HEK293 (cell line): ENCODE measurements at regions not wholly inside any gene's neighbourhood (a gene's known extent, or its start where the extent isn't known, plus 50 kb on each side); places are given as distances from the start of the nearest gene placed in this dataset.

Source experiments
- CTCF ChIA-PET: fragments of 350-600 bp; formaldehyde crosslinking; extraction: SDS; loops from one replicate; lab custom pipeline; 2021; ENCODE audit warnings: antibody characterized with exemption; lab: Yijun Ruan, JAX
- POLR2A ChIA-PET: fragments of 300-600 bp; formaldehyde crosslinking; extraction: SDS; loops from one replicate; lab custom pipeline; 2020; ENCODE audit warnings: antibody characterized with exemption, inconsistent platforms; lab: Yijun Ruan, JAX
- H3K27ac ChIP-seq: fragments of 200-500 bp; sonication (Bioruptor generic); 2 replicates; pipeline ENCODE4 v1.5.1; 2014; ENCODE audit warnings: low read depth, low read length, control low read depth, inconsistent platforms; ENCODE audit errors: extremely low read depth
- H3K36me3 ChIP-seq, 2 experiments: fragments of 200-500 bp in 1 of 2; sonication (Bioruptor generic) in 1 of 2; 1 replicate in 1 of 2; 2 replicates in 1 of 2; pipeline ENCODE4 v1.5.1; 2014 to 2017; ENCODE audit warnings: inconsistent platforms in 2 of 2, low read length in 2 of 2; ENCODE audit not compliant: control insufficient read depth in 2 of 2, insufficient read depth in 1 of 2
- H3K4me1 ChIP-seq: fragments of 200-500 bp; sonication (Bioruptor generic); 2 replicates; pipeline ENCODE4 v1.5.1; 2014; ENCODE audit warnings: mild to moderate bottlenecking, low read length, inconsistent platforms; ENCODE audit not compliant: control insufficient read depth, insufficient read depth
- H3K4me3 ChIP-seq: 2 replicates; pipeline ENCODE4 v1.5.1; 2011; ENCODE audit warnings: low read depth, mild to moderate bottlenecking, control low read depth, low read length, moderate library complexity
- H3K9me3 ChIP-seq: fragments of 200-500 bp; sonication (Bioruptor generic); 2 replicates; pipeline ENCODE4 v1.5.1; 2014; ENCODE audit warnings: low read depth, low read length, inconsistent platforms; ENCODE audit not compliant: control insufficient read depth, insufficient read depth
- ELK4 ChIP-seq: IDR thresholded peaks from 2 replicates; pipeline ENCODE4 v1.6.1; 2011; ENCODE audit warnings: mild to moderate bottlenecking, low read depth, low read length, borderline replicate concordance
- PRDM2 ChIP-seq: fragments of 450-650 bp; formaldehyde crosslinking; IDR thresholded peaks from 2 replicates; pipeline ENCODE4 v1.5.1; 2016; ENCODE audit warnings: missing biosample characterization, missing genetic modification characterization, borderline replicate concordance
- REPIN1 ChIP-seq: fragments of 450-650 bp; formaldehyde crosslinking; IDR thresholded peaks from 2 replicates; pipeline ENCODE4 v1.5.1; 2017; ENCODE audit warnings: missing biosample characterization, missing genetic modification characterization, low read depth
- ZBTB48 ChIP-seq: fragments of 450-650 bp; formaldehyde crosslinking; IDR thresholded peaks from 2 replicates; pipeline ENCODE4 v1.5.1; 2016; ENCODE audit warnings: missing biosample characterization, missing genetic modification characterization
- ZFHX2 ChIP-seq: fragments of 450-650 bp; formaldehyde crosslinking; conservative IDR thresholded peaks from 2 replicates; pipeline ENCODE4 v1.5.1; 2016; ENCODE audit warnings: missing biosample characterization, missing genetic modification characterization
- ZFP3 ChIP-seq: fragments of 450-650 bp; formaldehyde crosslinking; IDR thresholded peaks from 2 replicates; pipeline ENCODE4 v1.5.1; 2016; ENCODE audit warnings: low read depth, missing biosample characterization, missing genetic modification characterization
- ZFP37 ChIP-seq: fragments of 450-650 bp; formaldehyde crosslinking; IDR thresholded peaks from 2 replicates; pipeline ENCODE4 v1.5.1; 2016; ENCODE audit warnings: missing biosample characterization, missing genetic modification characterization
- ZNF121 ChIP-seq: fragments of 450-650 bp; formaldehyde crosslinking; IDR thresholded peaks from 2 replicates; pipeline ENCODE4 v1.5.1; 2016; ENCODE audit warnings: missing biosample characterization, missing genetic modification characterization
- ZNF221 ChIP-seq: fragments of 450-650 bp; formaldehyde crosslinking; IDR thresholded peaks from 2 replicates; pipeline ENCODE4 v1.5.1; 2017; ENCODE audit warnings: missing biosample characterization, missing genetic modification characterization, borderline replicate concordance
- ZNF24 ChIP-seq: fragments of 450-650 bp; formaldehyde crosslinking; IDR thresholded peaks from 2 replicates; pipeline ENCODE4 v1.5.1; 2016; ENCODE audit warnings: missing biosample characterization, missing genetic modification characterization
- ZNF280C ChIP-seq: fragments of 450-650 bp; formaldehyde crosslinking; IDR thresholded peaks from 2 replicates; pipeline ENCODE4 v1.5.1; 2016; ENCODE audit warnings: missing biosample characterization, missing genetic modification characterization
- ZNF302 ChIP-seq: fragments of 450-650 bp; formaldehyde crosslinking; IDR thresholded peaks from 2 replicates; pipeline ENCODE4 v1.5.1; 2016; ENCODE audit warnings: missing biosample characterization, missing genetic modification characterization, low read depth
- ZNF449 ChIP-seq: fragments of 450-650 bp; formaldehyde crosslinking; IDR thresholded peaks from 2 replicates; pipeline ENCODE4 v1.5.1; 2017; ENCODE audit warnings: missing biosample characterization, mild to moderate bottlenecking, missing genetic modification characterization, moderate library complexity
- ZNF548 ChIP-seq: fragments of 450-650 bp; formaldehyde crosslinking; IDR thresholded peaks from 2 replicates; pipeline ENCODE4 v1.5.1; 2016; ENCODE audit warnings: missing biosample characterization, missing genetic modification characterization
- ZNF560 ChIP-seq: fragments of 450-650 bp; formaldehyde crosslinking; IDR thresholded peaks from 2 replicates; pipeline ENCODE4 v1.5.1; 2017; ENCODE audit warnings: missing biosample characterization, missing genetic modification characterization, borderline replicate concordance
- ZNF654 ChIP-seq: fragments of 450-650 bp; formaldehyde crosslinking; IDR thresholded peaks from 2 replicates; pipeline ENCODE4 v1.5.1; 2016; ENCODE audit warnings: low read depth, missing biosample characterization, missing genetic modification characterization
- ZNF707 ChIP-seq: fragments of 450-650 bp; formaldehyde crosslinking; IDR thresholded peaks from 2 replicates; pipeline ENCODE4 v1.5.1; 2016; ENCODE audit warnings: missing biosample characterization, missing genetic modification characterization
- ZNF76 ChIP-seq: fragments of 450-650 bp; formaldehyde crosslinking; IDR thresholded peaks from 2 replicates; pipeline ENCODE4; 2016; ENCODE audit warnings: low read depth, missing biosample characterization, missing genetic modification characterization, borderline replicate concordance
- ZNF776 ChIP-seq: fragments of 450-650 bp; formaldehyde crosslinking; IDR thresholded peaks from 2 replicates; pipeline ENCODE4 v1.5.0; 2017; ENCODE audit warnings: missing biosample characterization, missing genetic modification characterization, borderline replicate concordance
- TF ChIP-seq, protein P1 (sequence below): fragments of 450-650 bp; IDR thresholded peaks from 2 replicates; pipeline ENCODE4 v1.5.1; 2018; ENCODE audit warnings: missing biosample characterization, missing genetic modification characterization

DNA sequence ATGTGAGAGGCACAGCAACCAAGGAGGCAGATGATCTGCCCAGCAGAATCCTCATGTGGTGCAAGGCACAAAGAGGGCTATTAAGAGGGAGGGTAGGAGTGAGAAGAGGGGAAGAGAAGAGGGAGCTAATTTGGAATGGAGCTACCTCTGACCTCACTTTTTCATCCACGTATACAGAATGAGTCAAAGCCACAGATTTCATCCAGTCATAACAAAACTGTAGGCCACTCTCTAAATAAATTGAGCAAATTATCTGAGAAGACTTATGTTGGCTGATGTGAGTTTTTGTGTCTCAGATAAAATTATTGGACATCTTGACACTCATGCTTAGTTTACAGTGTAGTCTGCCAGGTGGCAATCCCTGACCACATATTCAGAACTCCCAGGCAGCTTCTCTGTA, 325.6 kb downstream of the TTLL7 start:
- TF ChIP-seq ZNF560, result no peak
- TF ChIP-seq ZNF654 (tag by site-specific recombination), result no peak
- no peak for TF ChIP-seq ZFP37 (tag by site-specific recombination)
- TF ChIP-seq ZBTB48 (tag by site-specific recombination), result no peak
- TF ChIP-seq ZNF280C (tag by site-specific recombination), result no peak
- no peak for TF ChIP-seq ZNF24 (tag by site-specific recombination)
- no peak for TF ChIP-seq ELK4
- no peak for TF ChIP-seq ZNF776
- no peak for TF ChIP-seq ZNF121 (tag by site-specific recombination)
- TF ChIP-seq ZNF302, result no peak
- no peak for TF ChIP-seq REPIN1
- no peak for TF ChIP-seq ZNF449
- no peak for TF ChIP-seq ZFHX2 (tag by site-specific recombination)
- no peak for TF ChIP-seq ZNF221 (tag by site-specific recombination)
- Histone ChIP-seq H3K27ac (no peak overlapping the region), H3K36me3 (no peaks in the 10 kb centered on the region), H3K4me3 (no peak overlapping the region), H3K4me1 (no peaks in the 10 kb centered on the region), H3K9me3 (no peaks in the 10 kb centered on the region; the same call in 1 of the 2 replicates)
- ChIA-PET CTCF (interaction anchor here (0.6 kb wide), 1 partner anchor 853 kb away, joined by 3 read pairs; no protein-coding TSS in a partner anchor), POLR2A (no interaction called here)

GRCh38 chr1:83671586-83671985, 327.3 kb downstream of the TTLL7 start:
- TF ChIP-seq ZFP3 (tag by site-specific recombination) (no peak), ZNF76 (no peak), ZNF548 (no peak)
- Histone ChIP-seq H3K27ac (no peak overlapping the region), H3K4me1 (no peaks in the 10 kb centered on the region), H3K4me3 (no peak overlapping the region), H3K36me3 (no peaks in the 10 kb centered on the region), H3K9me3 (no peaks in the 10 kb centered on the region; the same call in 1 of the 2 replicates)
- ChIA-PET POLR2A (no interaction called here), CTCF (no interaction called here)

DNA sequence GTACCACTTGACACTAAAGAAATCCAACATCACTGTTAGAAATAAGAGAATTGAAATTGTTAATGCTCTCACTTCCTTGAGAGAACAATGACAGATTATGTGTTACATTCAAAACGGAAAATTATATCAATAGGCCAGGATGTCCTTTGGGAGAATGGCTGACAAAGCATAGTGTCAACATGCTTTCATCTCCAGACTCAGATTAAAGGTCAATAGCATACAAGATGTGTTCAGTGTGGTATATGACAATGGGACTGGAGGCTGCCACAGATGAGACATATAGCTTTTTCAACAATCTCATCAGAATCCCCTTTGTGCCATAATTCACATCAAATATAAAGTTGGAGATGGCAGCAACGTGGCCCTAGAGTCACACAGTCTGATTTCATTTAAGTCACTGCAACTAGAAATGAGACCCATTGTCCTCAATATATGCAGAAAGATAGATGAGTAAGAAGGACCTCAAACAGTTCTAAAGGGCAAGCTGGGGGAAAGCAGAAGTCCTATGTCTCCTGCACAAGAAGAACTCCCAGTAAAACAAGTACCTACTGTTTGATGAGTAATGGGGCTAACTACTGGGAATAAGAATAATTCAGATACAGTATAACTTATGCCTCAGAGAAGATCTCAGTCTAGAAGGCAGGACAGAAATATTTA, 327.9 kb downstream of the TTLL7 start:
- no peaks in the 10 kb centered on the region for H3K4me1 ChIP-seq
- CTCF ChIA-PET, result no interaction called here
- H3K4me3 ChIP-seq, result no peak overlapping the region
- no peak overlapping the region for H3K27ac ChIP-seq
- no peaks in the 10 kb centered on the region for H3K36me3 ChIP-seq
- no peaks in the 10 kb centered on the region; the same call in 1 of the 2 replicates for H3K9me3 ChIP-seq
- POLR2A ChIA-PET, result no interaction called here
- TF ChIP-seq, protein P1, sequence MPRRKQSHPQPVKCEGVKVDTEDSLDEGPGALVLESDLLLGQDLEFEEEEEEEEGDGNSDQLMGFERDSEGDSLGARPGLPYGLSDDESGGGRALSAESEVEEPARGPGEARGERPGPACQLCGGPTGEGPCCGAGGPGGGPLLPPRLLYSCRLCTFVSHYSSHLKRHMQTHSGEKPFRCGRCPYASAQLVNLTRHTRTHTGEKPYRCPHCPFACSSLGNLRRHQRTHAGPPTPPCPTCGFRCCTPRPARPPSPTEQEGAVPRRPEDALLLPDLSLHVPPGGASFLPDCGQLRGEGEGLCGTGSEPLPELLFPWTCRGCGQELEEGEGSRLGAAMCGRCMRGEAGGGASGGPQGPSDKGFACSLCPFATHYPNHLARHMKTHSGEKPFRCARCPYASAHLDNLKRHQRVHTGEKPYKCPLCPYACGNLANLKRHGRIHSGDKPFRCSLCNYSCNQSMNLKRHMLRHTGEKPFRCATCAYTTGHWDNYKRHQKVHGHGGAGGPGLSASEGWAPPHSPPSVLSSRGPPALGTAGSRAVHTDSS (tag by site-specific recombination), result no peak
- TF ChIP-seq ZNF707 (tag by site-specific recombination), result no peak
- no peak for TF ChIP-seq PRDM2
